Peyer's patch (tissue), 4 donors: ENCODE measurements at regions not wholly inside any gene's neighbourhood (a gene's known extent, or its start where the extent isn't known, plus 50 kb on each side); places are given as distances from the start of the nearest gene placed in this dataset.

Source experiments
- POLR2A ChIP-seq, 2 donors: fragments of 450-650 bp; IDR thresholded peaks; one replicate each; pipeline ENCODE4 v1.5.1; 2017; ENCODE audit warnings: antibody characterized with exemption in 2 of 2, mild to moderate bottlenecking in 2 of 2, moderate library complexity in 2 of 2
- TF ChIP-seq, protein P1 (sequence below), 6 experiments: fragments of 450-650 bp in 4 of 6; fragments of 200-600 bp in 2 of 6; sonication (generic) in 1 of 6; IDR thresholded peaks; one replicate each; pipeline ENCODE4 v1.5.1; 2017 to 2019; ENCODE audit warnings: antibody characterized with exemption in 6 of 6, mild to moderate bottlenecking in 3 of 6, moderate library complexity in 1 of 6

DNA sequence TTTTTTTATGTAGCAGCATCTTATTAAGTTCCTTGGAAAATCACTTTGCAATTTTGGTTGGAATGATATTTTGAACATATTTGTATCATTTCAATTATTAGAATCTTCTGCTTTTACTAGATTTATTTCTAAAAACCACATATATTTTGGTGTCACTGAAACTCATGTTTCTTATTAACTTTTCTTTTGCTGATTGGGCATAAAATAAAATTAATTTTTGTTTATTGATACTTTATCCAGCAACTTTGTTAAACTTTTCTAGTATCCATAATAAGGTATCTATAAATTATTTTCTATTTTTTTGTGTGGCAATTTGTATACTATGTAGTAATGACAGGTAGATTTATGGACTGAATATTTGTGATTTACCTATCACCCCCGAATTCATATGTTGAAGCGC, 556.4 kb upstream of the ATXN8OS start:
- TF ChIP-seq POLR2A (IDR thresholded peaks at IDR 0.05): no peak
- TF ChIP-seq, protein P1, sequence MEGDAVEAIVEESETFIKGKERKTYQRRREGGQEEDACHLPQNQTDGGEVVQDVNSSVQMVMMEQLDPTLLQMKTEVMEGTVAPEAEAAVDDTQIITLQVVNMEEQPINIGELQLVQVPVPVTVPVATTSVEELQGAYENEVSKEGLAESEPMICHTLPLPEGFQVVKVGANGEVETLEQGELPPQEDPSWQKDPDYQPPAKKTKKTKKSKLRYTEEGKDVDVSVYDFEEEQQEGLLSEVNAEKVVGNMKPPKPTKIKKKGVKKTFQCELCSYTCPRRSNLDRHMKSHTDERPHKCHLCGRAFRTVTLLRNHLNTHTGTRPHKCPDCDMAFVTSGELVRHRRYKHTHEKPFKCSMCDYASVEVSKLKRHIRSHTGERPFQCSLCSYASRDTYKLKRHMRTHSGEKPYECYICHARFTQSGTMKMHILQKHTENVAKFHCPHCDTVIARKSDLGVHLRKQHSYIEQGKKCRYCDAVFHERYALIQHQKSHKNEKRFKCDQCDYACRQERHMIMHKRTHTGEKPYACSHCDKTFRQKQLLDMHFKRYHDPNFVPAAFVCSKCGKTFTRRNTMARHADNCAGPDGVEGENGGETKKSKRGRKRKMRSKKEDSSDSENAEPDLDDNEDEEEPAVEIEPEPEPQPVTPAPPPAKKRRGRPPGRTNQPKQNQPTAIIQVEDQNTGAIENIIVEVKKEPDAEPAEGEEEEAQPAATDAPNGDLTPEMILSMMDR (IDR thresholded peaks at IDR 0.05): no peak
